ENCODE measurements at regions not wholly inside any gene's neighbourhood (a gene's known extent, or its start where the extent isn't known, plus 50 kb on each side); places are given as distances from the start of the nearest gene placed in this dataset.

DNA sequence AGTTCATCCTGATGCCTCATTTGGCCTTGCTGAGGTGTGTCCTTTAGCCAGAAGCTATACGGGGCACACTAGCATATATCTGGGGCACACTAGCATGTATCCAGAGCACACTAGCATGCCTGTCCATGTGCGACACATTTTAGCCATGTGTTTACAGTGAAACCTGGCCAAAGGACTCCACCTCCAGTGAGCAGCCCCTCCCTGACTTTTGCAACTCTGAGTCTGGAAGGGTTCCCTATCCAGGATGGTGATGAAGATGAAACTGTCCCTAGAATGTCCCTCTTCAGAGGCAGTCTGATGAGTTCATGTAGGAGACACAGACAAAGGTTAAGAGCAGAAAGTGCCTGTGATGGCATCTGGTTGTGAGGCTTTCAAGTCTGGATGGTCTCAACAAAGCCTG is 61.4 kb upstream of the LGALSL start:
- no peaks in the 10 kb centered on the region for H3K4me1 ChIP-seq (replicated peaks in 1 of 2)
- 50 to 83% (median 72%) methylated on average over 2 of the region's 2 CpGs; no CpG with 5 or more reads in 7 of the 10 experiments for WGBS, 10 experiments
- H3K4me3 ChIP-seq, result no peak overlapping the region
- ATAC-seq (replicated peaks in 6 of 8), result peak in 1 of 8 experiments; percentile 68
- in situ Hi-C loops (cut with MboI; ENCODE audit: low pct_unique_long_range_greater_than_20kb in 2 of 9, low sequenced_read_pairs in 9 of 9, unreplicated experiment in 9 of 9), result no loop called here
- H3K27ac ChIP-seq, result no peak overlapping the region

DNA sequence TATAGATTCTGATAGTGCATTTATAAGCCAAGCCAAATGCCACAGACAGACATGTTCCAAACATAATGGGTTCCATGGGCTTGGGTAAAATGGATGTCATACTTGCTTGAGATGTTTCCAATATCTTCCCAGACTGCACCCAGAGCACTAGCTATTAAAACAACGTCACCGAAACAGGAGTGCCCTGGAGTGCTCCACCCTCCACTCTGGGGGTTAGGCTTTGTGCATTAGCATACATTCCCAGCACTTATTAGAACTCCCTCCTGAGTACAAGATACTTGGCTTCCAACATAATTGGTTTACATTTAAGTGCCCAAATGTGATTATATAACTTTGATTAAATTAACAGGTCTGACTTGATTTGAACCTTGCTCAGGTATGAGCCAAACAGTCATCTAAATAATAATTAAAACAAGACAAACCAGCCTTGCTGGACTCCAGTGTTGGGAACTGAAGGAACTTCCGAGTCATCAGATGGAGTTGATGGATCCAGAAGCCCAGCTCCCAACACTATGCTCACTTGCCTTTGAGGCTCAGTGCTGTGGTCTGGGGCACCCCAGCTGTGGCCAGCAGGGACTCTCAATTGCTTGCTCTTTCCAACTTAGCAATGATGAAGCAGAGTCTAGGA is 60.5 kb upstream of the LGALSL start:
- Histone ChIP-seq H3K27ac (no peak overlapping the region), H3K4me1 (replicated peaks in 1 of 2) (no peaks in the 10 kb centered on the region), H3K4me3 (no peak overlapping the region)
- ATAC-seq (replicated peaks in 6 of 8), result peak in 2 of 8 experiments; percentile 50 to 83
- in situ Hi-C loops (cut with MboI; ENCODE audit: low pct_unique_long_range_greater_than_20kb in 2 of 9, low sequenced_read_pairs in 9 of 9, unreplicated experiment in 9 of 9), result no loop called here
- WGBS, 10 experiments, result 63 to 100% (median 92%) methylated on average over 1 to 3 of the region's 3 CpGs; no CpG with 5 or more reads in 3 of the 10 experiments

DNA sequence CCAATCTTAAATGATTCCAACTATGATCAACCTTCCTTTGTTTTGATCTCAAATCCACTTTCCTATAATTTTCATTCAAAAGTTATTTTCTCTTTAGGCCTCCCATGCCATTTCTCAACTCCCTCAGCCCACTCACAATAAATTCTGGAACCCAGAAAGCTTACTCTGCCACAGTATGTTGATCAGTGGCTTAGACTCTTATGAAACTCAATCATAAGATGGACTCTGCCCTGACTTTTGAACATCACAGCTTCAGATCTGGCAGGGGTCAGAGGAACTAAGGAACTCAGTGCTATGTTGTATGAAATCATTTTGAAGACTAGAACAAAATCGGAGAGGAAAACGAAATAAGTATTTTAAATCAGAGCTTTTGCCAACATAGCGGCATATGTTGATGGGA is 59.8 kb upstream of the LGALSL start:
- H3K4me3 ChIP-seq, result no peak overlapping the region
- in situ Hi-C loops (cut with MboI; ENCODE audit: low pct_unique_long_range_greater_than_20kb in 2 of 9, low sequenced_read_pairs in 9 of 9, unreplicated experiment in 9 of 9), result no loop called here
- H3K27ac ChIP-seq, result no peak overlapping the region
- 64 to 100% (median 95%) methylated on average over 1 to 3 of the region's 3 CpGs; no CpG with 5 or more reads in 1 of the 10 experiments for WGBS, 10 experiments
- no peak for ATAC-seq (replicated peaks in 6 of 8)
- H3K4me1 ChIP-seq (replicated peaks in 1 of 2), result no peaks in the 10 kb centered on the region

DNA sequence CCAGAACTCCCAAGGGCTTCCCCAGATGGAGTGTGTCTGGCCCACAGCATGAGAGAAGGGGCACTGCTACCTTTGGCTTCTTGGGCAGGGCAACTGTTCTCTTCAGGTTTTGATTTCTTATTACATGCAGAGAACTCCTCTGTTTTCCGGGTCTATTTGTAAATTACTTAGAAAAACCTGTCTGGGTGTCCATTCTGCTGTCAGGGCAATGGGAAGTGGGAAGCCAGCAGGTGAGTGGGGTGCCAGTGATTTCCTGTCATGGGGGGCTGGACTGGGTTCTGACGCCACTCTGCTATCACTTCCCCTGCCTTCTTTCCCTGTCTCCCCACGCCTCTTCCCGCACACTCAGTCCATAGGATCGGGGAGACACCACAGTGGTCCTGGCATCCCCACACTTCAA is 58.0 kb upstream of the LGALSL start:
- Histone ChIP-seq H3K4me3 (no peak overlapping the region), H3K27ac (no peak overlapping the region), H3K4me1 (replicated peaks in 1 of 2) (peaks cover 3 to 4% of the 10 kb centered on the region in 2 donors)
- in situ Hi-C loops (cut with MboI; ENCODE audit: low pct_unique_long_range_greater_than_20kb in 2 of 9, low sequenced_read_pairs in 9 of 9, unreplicated experiment in 9 of 9), result no loop called here
- ATAC-seq (replicated peaks in 6 of 8), result no peak
- WGBS, 10 experiments, result 90 to 100% (median 100%) methylated on average over 1 to 3 of the region's 5 CpGs; no CpG with 5 or more reads in 3 of the 10 experiments

DNA sequence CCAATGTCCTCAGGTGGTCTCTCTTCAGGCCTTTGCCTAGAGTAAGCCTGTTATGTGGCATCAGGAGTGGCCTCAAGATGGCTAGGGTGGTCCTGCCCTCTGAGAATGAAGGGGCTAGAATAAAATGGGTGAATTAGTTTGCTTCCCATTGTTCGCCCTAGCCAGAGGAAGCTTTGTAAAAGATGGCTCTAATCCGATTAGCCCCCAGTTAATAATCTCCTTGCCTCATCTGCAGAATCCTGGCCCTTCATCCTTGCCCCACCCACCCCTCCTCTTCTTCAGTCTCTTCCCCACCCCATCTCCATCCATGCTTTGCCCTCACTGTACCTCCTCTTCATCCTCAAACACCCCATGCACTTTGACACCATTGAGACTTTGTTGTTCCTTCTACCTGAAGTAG is 57.4 kb upstream of the LGALSL start:
- peaks cover 9 to 10% of the 10 kb centered on the region in 2 donors for H3K4me1 ChIP-seq (replicated peaks in 1 of 2)
- no peak overlapping the region for H3K27ac ChIP-seq
- in situ Hi-C loops (cut with MboI; ENCODE audit: low pct_unique_long_range_greater_than_20kb in 2 of 9, low sequenced_read_pairs in 9 of 9, unreplicated experiment in 9 of 9), result no loop called here
- no peak for ATAC-seq (replicated peaks in 6 of 8)
- 80 to 100% (median 100%) methylated on average over 1 to 2 of the region's 2 CpGs; no CpG with 5 or more reads in 5 of the 10 experiments for WGBS, 10 experiments
- no peak overlapping the region for H3K4me3 ChIP-seq

DNA sequence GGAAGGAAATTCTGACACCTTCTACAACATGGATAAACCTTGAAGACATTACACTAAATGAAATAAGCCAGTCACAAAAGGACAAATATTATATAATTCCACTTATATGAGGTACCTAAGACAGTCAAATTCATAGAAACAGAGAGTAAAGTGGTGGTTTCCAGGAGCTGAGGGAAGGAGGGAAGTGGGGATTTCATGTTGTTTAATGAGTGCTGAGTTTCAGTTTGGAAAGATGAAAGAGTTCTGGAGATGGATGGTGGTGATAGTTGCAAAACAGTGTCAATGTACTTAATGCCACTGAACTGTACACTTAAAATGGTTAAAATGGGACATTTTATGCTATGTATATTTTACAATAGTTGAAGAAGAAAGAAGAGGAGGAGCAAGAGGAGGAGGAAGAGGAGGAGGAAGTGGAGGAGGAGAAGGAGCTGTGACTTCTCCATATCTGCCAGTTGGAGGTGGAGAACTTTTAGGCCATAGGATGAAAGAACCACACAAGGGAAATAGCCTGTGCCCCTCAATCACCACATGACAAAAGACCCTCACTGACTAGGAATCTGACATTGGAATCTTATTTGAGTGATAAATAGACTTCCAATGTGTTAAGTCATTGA is 55.3 kb upstream of the LGALSL start:
- ATAC-seq (replicated peaks in 6 of 8), result no peak
- in situ Hi-C loops (cut with MboI; ENCODE audit: low pct_unique_long_range_greater_than_20kb in 2 of 9, low sequenced_read_pairs in 9 of 9, unreplicated experiment in 9 of 9), result no loop called here

DNA sequence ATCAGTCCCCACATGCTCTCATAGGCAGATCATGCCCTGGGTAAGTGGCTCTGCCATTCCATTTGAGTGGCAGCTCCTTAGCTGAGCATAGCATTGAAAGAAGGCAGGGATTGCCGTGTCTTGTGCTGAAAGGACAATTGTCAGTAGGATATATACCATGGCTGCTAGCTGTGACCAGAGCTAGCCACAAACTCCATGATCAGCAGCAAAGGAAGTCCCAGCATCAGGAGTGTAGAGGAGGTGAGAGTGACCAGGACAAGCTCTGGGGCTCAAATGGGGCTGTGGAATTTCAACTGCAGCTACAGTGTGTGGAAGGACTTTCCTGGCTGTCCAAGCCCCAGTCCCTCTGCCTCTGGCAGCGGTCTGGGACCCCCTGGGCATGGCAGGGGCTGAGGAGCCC is 54.4 kb upstream of the LGALSL start:
- WGBS, 10 experiments, result 100% methylated on average over 1 to 2 of the region's 2 CpGs; no CpG with 5 or more reads in 8 of the 10 experiments
- Histone ChIP-seq H3K4me3 (no peak overlapping the region), H3K27ac (no peak overlapping the region), H3K4me1 (replicated peaks in 1 of 2) (peaks cover 35 to 36% of the 10 kb centered on the region in 2 donors)
- ATAC-seq (replicated peaks in 6 of 8), result no peak
- in situ Hi-C loops (cut with MboI; ENCODE audit: low pct_unique_long_range_greater_than_20kb in 2 of 9, low sequenced_read_pairs in 9 of 9, unreplicated experiment in 9 of 9), result no loop called here

More for the DNA sequence above, 55.3 kb upstream of the LGALSL start:
- Histone ChIP-seq H3K27ac (no peak overlapping the region), H3K4me1 (replicated peaks in 1 of 2) (peaks cover 26 to 27% of the 10 kb centered on the region in 2 donors), H3K4me3 (no peak overlapping the region)

DNA sequence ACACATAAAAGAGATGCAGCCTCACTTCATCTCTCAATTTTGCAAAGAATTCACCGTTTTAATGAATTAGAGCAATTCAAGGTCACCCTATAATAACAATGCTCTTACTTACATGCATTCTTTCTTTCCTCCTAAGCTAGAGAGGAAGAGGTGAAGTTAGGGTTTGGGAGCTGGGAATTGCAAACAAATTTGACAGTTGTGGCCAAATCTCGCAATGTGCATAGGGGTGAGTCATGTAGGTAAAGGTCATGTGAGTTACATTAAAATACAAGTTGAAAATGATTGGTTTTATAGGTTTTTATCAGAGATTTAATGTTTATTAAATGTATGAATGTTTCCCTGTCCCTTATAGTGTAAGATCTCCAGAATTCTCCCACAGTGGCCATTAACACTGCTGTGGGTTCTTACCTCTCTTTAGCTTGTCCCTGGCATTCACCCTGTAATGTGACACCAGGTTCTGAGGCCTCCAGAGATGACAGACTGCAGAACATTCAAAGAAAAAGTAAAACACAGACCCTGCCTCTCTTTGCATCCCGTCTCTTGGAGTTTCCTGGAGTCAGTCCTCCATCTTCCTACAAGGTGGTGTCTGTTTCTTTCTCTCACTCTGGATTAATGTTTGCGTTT is 53.7 kb upstream of the LGALSL start:
- Histone ChIP-seq H3K4me1 (replicated peaks in 1 of 2) (peaks cover 42 to 43% of the 10 kb centered on the region in 2 donors), H3K4me3 (no peak overlapping the region), H3K27ac (no peak overlapping the region)
- 33 to 100% (median 73%) methylated on average over 1 to 4 of the region's 4 CpGs for WGBS, 10 experiments
- in situ Hi-C loops (cut with MboI; ENCODE audit: low pct_unique_long_range_greater_than_20kb in 2 of 9, low sequenced_read_pairs in 9 of 9, unreplicated experiment in 9 of 9), result no loop called here
- no peak for ATAC-seq (replicated peaks in 6 of 8)

DNA sequence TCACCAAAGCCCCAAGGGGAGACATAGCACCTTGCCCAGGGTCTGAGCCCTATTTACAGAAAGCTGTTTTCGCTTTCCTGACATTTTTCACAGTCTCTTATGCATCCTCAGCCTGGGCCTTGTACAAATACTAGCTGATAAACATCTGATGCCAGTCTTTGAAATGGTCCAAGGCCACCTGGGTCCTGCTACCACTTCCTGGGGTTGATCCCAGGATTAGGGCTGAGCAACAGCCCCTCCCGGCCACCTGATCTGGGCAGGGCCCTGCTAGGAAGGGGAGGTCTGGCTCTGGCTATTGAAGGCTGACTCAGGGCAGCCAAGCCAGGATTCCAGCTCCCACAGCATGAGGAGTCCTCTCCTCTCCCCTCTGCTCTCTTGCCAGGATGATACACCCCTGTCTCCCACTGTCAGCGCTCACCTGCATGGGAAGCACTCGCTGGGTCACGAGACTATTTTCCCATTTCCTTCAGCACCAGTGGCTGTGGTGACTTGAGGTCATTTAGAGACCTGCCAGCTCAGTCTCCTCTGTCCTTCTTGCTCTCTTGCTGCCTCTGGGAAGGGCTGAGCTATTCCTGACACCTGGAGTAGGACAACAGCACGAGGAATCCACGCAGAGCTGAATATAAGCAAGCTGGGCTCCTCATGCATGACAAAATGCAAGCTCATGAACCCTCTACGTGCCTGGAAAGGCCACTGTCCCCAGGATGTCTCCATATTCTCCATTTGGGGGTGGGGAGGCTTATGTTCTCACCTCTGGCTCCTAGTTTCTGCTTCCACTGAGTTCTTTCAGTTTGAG is 53.0 kb upstream of the LGALSL start:
- in situ Hi-C loops (cut with MboI; ENCODE audit: low pct_unique_long_range_greater_than_20kb in 2 of 9, low sequenced_read_pairs in 9 of 9, unreplicated experiment in 9 of 9), result no loop called here
- 17 to 100% (median 80%) methylated on average over 1 to 8 of the region's 8 CpGs; no CpG with 5 or more reads in 1 of the 10 experiments for WGBS, 10 experiments
- Histone ChIP-seq H3K27ac (no peak overlapping the region), H3K4me1 (replicated peaks in 1 of 2) (peaks cover 49 to 50% of the 10 kb centered on the region in 2 donors), H3K4me3 (no peak overlapping the region)
- peak in 4 of 8 experiments; percentile 13 to 50 (median 26) for ATAC-seq (replicated peaks in 6 of 8)

DNA sequence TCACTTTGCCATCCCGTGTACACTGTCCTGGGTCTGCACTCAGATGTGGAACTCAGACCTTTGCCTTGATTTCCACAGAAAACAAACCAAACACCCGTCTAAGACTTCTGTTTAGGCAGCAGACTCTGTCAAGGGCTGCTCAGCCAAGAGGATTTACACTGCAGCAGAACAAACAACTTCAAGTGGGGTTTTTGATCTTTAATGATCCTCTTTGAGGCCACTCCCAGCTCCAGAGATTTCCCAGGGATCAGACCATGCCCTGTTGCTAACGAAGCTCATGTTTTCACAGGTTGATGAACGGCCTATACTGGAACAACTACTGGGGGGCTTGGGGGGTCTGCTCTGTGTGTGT is 52.5 kb upstream of the LGALSL start:
- in situ Hi-C loops (cut with MboI; ENCODE audit: low pct_unique_long_range_greater_than_20kb in 2 of 9, low sequenced_read_pairs in 9 of 9, unreplicated experiment in 9 of 9), result no loop called here
- peak in 2 of 8 experiments; percentile 9 to 17 for ATAC-seq (replicated peaks in 6 of 8)
- 17 to 40% (median 25%) methylated on average over 1 to 3 of the region's 4 CpGs; no CpG with 5 or more reads in 4 of the 10 experiments for WGBS, 10 experiments
- Histone ChIP-seq H3K4me1 (replicated peaks in 1 of 2) (peaks cover 54 to 55% of the 10 kb centered on the region in 2 donors), H3K4me3 (no peak overlapping the region), H3K27ac (no peak overlapping the region)

DNA sequence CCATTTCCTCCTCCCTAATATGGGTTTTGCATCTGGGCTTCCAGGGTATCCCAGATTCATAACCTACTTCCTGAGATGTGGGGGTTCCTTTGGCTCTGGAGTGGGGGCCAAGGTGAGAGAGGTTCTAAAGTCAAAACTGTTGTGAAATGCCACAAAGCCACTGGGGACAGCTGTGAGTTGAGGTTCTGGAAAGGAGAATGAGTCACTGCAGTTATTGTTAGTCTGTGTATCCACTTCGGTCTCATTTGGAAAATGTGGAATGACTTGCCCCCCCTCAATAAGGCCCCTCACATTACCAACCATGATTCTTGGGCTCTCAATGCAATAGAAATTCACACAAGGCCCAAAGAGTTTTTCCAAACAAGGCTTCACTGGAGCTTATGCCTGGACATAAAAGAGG is 51.1 kb upstream of the LGALSL start:
- ATAC-seq (replicated peaks in 6 of 8), result no peak
- in situ Hi-C loops (cut with MboI; ENCODE audit: low pct_unique_long_range_greater_than_20kb in 2 of 9, low sequenced_read_pairs in 9 of 9, unreplicated experiment in 9 of 9), result no loop called here
- 75 to 100% methylated on average over 1 of the region's 1 CpG; no CpG with 5 or more reads in 8 of the 10 experiments for WGBS, 10 experiments

DNA sequence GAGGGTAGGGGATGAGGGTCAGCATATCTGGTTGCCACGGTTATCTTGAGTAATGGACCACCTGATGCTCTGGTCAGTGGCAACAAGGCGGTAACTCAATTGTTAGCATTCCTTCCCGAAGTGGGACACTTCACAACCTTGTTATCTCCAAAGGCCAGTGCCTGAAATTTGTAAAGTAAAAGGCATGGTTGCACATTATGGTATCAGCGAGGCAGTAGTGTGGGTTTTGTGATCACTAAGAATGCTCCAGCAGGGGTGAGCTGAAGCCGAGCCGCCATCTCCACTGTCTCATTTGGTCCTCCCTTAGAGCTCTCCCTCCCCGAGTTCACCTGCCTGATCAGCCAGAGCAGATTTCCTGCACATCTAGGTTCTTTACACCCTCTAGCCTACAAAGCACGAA is 50.5 kb upstream of the LGALSL start:
- 20 to 92% (median 61%) methylated on average over 1 to 4 of the region's 8 CpGs; no CpG with 5 or more reads in 4 of the 10 experiments for WGBS, 10 experiments
- no peak for ATAC-seq (replicated peaks in 6 of 8)
- in situ Hi-C loops (cut with MboI; ENCODE audit: low pct_unique_long_range_greater_than_20kb in 2 of 9, low sequenced_read_pairs in 9 of 9, unreplicated experiment in 9 of 9), result no loop called here
- H3K27ac ChIP-seq, result peak overlapping the region; percentile 68 to 72
- H3K4me3 ChIP-seq, result no peak overlapping the region
- peaks cover 54 to 57% of the 10 kb centered on the region in 2 donors for H3K4me1 ChIP-seq (replicated peaks in 1 of 2)

More for the DNA sequence above, 51.1 kb upstream of the LGALSL start:
- Histone ChIP-seq H3K4me1 (replicated peaks in 1 of 2) (peaks cover 54 to 57% of the 10 kb centered on the region in 2 donors), H3K27ac (peak overlapping the region; percentile 68 to 72), H3K4me3 (no peak overlapping the region)
